Sigmoid colon (tissue), 6 donors: ENCODE measurements at regions not wholly inside any gene's neighbourhood (a gene's known extent, or its start where the extent isn't known, plus 50 kb on each side); places are given as distances from the start of the nearest gene placed in this dataset.

Experiments
- DNase-seq: peaks from one replicate; pipeline ENCODE4 v3.0.0-alpha.2; 2019
- H3K27ac ChIP-seq, 4 donors: fragments of 200-600 bp; sonication (generic); one replicate each; pipeline ENCODE4 v1.5.1; 2016 to 2019; ENCODE audit warnings: mild to moderate bottlenecking in 1 of 4
- H3K27me3 ChIP-seq, 3 donors: fragments of 200-600 bp; sonication (generic); one replicate each; pipeline ENCODE4 v1.5.1; 2019; ENCODE audit warnings: mild to moderate bottlenecking in 1 of 3
- H3K36me3 ChIP-seq, 4 donors: fragments of 200-600 bp; sonication (generic); one replicate each; pipeline ENCODE4 v1.5.1; 2016 to 2019
- H3K4me1 ChIP-seq, 4 donors: fragments of 200-600 bp; sonication (generic); one replicate each; pipeline ENCODE4 v1.5.1; 2017 to 2019
- H3K4me3 ChIP-seq, 4 donors: fragments of 200-600 bp; sonication (generic); one replicate each; pipeline ENCODE4 v1.5.1; 2017 to 2019; ENCODE audit warnings: mild to moderate bottlenecking in 2 of 4, moderate library complexity in 1 of 4
- H3K9me3 ChIP-seq, 4 donors: fragments of 200-600 bp in 3 of 4; sonication (generic) in 3 of 4; one replicate each; pipeline versions ENCODE4 v1.5.1 to v1.6.1; 2013 to 2019
- CTCF ChIP-seq, 4 experiments: fragments of 450-650 bp in 3 of 4; fragments of 200-600 bp in 1 of 4; IDR thresholded peaks; one replicate each; pipeline ENCODE4 v1.5.1; 2016 to 2019; ENCODE audit warnings: antibody characterized with exemption in 4 of 4, mild to moderate bottlenecking in 3 of 4, moderate library complexity in 2 of 4
- EP300 ChIP-seq, 4 donors: sonication (generic); formaldehyde crosslinking; IDR thresholded peaks; one replicate each; pipeline ENCODE4 v1.6.1; 2017; ENCODE audit warnings: antibody characterized with exemption in 4 of 4
- POLR2A ChIP-seq, 2 donors: fragments of 450-650 bp; IDR thresholded peaks; one replicate each; pipeline ENCODE4 v1.6.1; 2016; ENCODE audit warnings: antibody characterized with exemption in 2 of 2, mild to moderate bottlenecking in 2 of 2, moderate library complexity in 2 of 2
- POLR2AphosphoS5 ChIP-seq, 4 donors: sonication (generic); formaldehyde crosslinking; IDR thresholded peaks; one replicate each; pipeline ENCODE4 v1.6.1; 2017; ENCODE audit warnings: antibody characterized with exemption in 4 of 4
- WGBS, 2 donors: extraction: QIAGEN DNeasy Blood & Tissue Kit; methylation state at CpG; one replicate each; pipeline ENCODE4 v1.1.7; 2013; 5-methylcytosine and 5-hydroxymethylcytosine counted together
- intact Hi-C: fragments of 100-400 bp; cut with DNase I; formaldehyde crosslinking; loops from one replicate; pipeline ENCODE4 v1.15.1; 2023
- donor health status: healthy with polysubstance abuse.
- donor health status: healthy.

GRCh38 chr21:18030248-18030647 is 211.1 kb upstream of the C21orf91 start:
- no peaks in the 10 kb centered on the region for H3K9me3 ChIP-seq
- intact Hi-C loops = no loop called here
- H3K27me3 ChIP-seq = no peaks in the 10 kb centered on the region
- H3K4me1 ChIP-seq = no peaks in the 10 kb centered on the region
- H3K27ac ChIP-seq = no peak overlapping the region
- no peak for DNase-seq
- H3K4me3 ChIP-seq = no peak overlapping the region
- 58 to 74% methylated on average over 4 of the region's 4 CpGs for WGBS, 2 donors
- TF ChIP-seq POLR2A (IDR thresholded peaks at IDR 0.05) (no peak), CTCF (IDR thresholded peaks at IDR 0.05) (no peak), EP300 (IDR thresholded peaks at IDR 0.05) (no peak), POLR2AphosphoS5 (IDR thresholded peaks at IDR 0.05) (no peak)
- no peaks in the 10 kb centered on the region for H3K36me3 ChIP-seq

GRCh38 chr21:18026359-18026758 is 207.2 kb upstream of the C21orf91 start:
- Histone ChIP-seq H3K4me3 (no peak overlapping the region), H3K9me3 (peaks cover 0 to 5% (median 0%) of the 10 kb centered on the region in 4 donors), H3K36me3 (no peaks in the 10 kb centered on the region), H3K4me1 (no peaks in the 10 kb centered on the region), H3K27ac (no peak overlapping the region), H3K27me3 (no peaks in the 10 kb centered on the region)
- no peak for DNase-seq
- intact Hi-C loops = no loop called here
- WGBS, 2 donors = 0% methylated on average over 1 of the region's 1 CpG
- TF ChIP-seq EP300 (IDR thresholded peaks at IDR 0.05) (no peak), CTCF (IDR thresholded peaks at IDR 0.05) (no peak), POLR2A (IDR thresholded peaks at IDR 0.05) (no peak), POLR2AphosphoS5 (IDR thresholded peaks at IDR 0.05) (no peak)

- intact Hi-C loops = no loop called here
These were observed 204.6 kb upstream of the C21orf91 start for GRCh38 chr21:18023711-18024110.

GRCh38 chr21:18023157-18023556 is 204.0 kb upstream of the C21orf91 start:
- TF ChIP-seq CTCF (IDR thresholded peaks at IDR 0.05) (no peak), EP300 (IDR thresholded peaks at IDR 0.05) (no peak), POLR2AphosphoS5 (IDR thresholded peaks at IDR 0.05) (no peak), POLR2A (IDR thresholded peaks at IDR 0.05) (no peak)
- DNase-seq = no peak
- Histone ChIP-seq H3K36me3 (no peaks in the 10 kb centered on the region), H3K4me3 (no peak overlapping the region), H3K4me1 (no peaks in the 10 kb centered on the region), H3K27me3 (no peaks in the 10 kb centered on the region), H3K27ac (no peak overlapping the region), H3K9me3 (peaks cover 0 to 5% (median 0%) of the 10 kb centered on the region in 4 donors)
- WGBS, 2 donors = 62 to 79% methylated on average over 4 of the region's 4 CpGs
- intact Hi-C loops = no loop called here

More at GRCh38 chr21:18023711-18024110, 204.6 kb upstream of the C21orf91 start:
- Histone ChIP-seq H3K27ac (no peak overlapping the region), H3K36me3 (no peaks in the 10 kb centered on the region), H3K9me3 (peaks cover 0 to 5% (median 0%) of the 10 kb centered on the region in 4 donors), H3K4me1 (no peaks in the 10 kb centered on the region), H3K4me3 (no peak overlapping the region), H3K27me3 (no peaks in the 10 kb centered on the region)
- no peak for DNase-seq
- WGBS, 2 donors = 49 to 58% methylated on average over 2 of the region's 2 CpGs
- TF ChIP-seq POLR2AphosphoS5 (IDR thresholded peaks at IDR 0.05) = no peak
- TF ChIP-seq CTCF (IDR thresholded peaks at IDR 0.05) = no peak
- no peak for TF ChIP-seq POLR2A (IDR thresholded peaks at IDR 0.05)
- no peak for TF ChIP-seq EP300 (IDR thresholded peaks at IDR 0.05)

- H3K9me3 ChIP-seq = no peaks in the 10 kb centered on the region
- H3K4me3 ChIP-seq = no peak overlapping the region
- H3K27ac ChIP-seq = no peak overlapping the region
- no peaks in the 10 kb centered on the region for H3K36me3 ChIP-seq
- WGBS, 2 donors = 13 to 56% methylated on average over 1 of the region's 1 CpG
- intact Hi-C loops = no loop called here
- DNase-seq = no peak
- H3K27me3 ChIP-seq = no peaks in the 10 kb centered on the region
- TF ChIP-seq POLR2AphosphoS5 (IDR thresholded peaks at IDR 0.05) (no peak), CTCF (IDR thresholded peaks at IDR 0.05) (no peak), EP300 (IDR thresholded peaks at IDR 0.05) (no peak), POLR2A (IDR thresholded peaks at IDR 0.05) (no peak)
- peaks cover 0 to 7% (median 0%) of the 10 kb centered on the region in 4 donors for H3K4me1 ChIP-seq
These were observed 188.0 kb upstream of the C21orf91 start for GRCh38 chr21:18007121-18007520.
